ENCODE measurements at regions not wholly inside any gene's neighbourhood (a gene's known extent, or its start where the extent isn't known, plus 50 kb on each side); places are given as distances from the start of the nearest gene placed in this dataset.

- TF ChIP-seq EZH2phosphoT487 (conservative IDR thresholded peaks at IDR 0.05; ENCODE audit: low read length), result no peak
- TF ChIP-seq, protein P1, sequence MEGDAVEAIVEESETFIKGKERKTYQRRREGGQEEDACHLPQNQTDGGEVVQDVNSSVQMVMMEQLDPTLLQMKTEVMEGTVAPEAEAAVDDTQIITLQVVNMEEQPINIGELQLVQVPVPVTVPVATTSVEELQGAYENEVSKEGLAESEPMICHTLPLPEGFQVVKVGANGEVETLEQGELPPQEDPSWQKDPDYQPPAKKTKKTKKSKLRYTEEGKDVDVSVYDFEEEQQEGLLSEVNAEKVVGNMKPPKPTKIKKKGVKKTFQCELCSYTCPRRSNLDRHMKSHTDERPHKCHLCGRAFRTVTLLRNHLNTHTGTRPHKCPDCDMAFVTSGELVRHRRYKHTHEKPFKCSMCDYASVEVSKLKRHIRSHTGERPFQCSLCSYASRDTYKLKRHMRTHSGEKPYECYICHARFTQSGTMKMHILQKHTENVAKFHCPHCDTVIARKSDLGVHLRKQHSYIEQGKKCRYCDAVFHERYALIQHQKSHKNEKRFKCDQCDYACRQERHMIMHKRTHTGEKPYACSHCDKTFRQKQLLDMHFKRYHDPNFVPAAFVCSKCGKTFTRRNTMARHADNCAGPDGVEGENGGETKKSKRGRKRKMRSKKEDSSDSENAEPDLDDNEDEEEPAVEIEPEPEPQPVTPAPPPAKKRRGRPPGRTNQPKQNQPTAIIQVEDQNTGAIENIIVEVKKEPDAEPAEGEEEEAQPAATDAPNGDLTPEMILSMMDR (IDR thresholded peaks at IDR 0.05; ENCODE audit: insufficient read depth, low read length, poor library complexity, severe bottlenecking), result no peak
These were observed 1231.2 kb upstream of the CELF4 start for GRCh38 chr18:38796762-38797161.

Measured in SU-DHL-6 (cell line).